SK-N-SH (cell line): ENCODE measurements at regions not wholly inside any gene's neighbourhood (a gene's known extent, or its start where the extent isn't known, plus 50 kb on each side); places are given as distances from the start of the nearest gene placed in this dataset.

Source experiments
- CTCF ChIA-PET: fragments of 300-600, 350-600 bp; formaldehyde crosslinking; extraction: SDS; loops from one replicate; lab custom pipeline; 2021; lab: Yijun Ruan, JAX
- POLR2A ChIA-PET: fragments of 350-600 bp; sonication (Branson Sonifier 250); formaldehyde crosslinking; extraction: SDS; loops from one replicate; lab custom pipeline; 2020; ENCODE audit warnings: antibody characterized with exemption, inconsistent platforms; lab: Yijun Ruan, JAX
- DNase-seq: peaks from one replicate; pipeline ENCODE4 v3.0.0; 2012
- H2AFZ ChIP-seq: fragments of 200-600 bp; sonication (generic); 2 replicates; pipeline ENCODE4 v1.8.1; 2016; ENCODE audit warnings: antibody characterized with exemption, mild to moderate bottlenecking, low read depth
- H3F3A ChIP-seq: fragments of 200-600 bp; sonication (generic); replicated peaks from 2 replicates; pipeline ENCODE3; 2016; ENCODE audit warnings: antibody characterized with exemption, mild to moderate bottlenecking; ENCODE audit not compliant: insufficient read depth
- H3K27ac ChIP-seq, 2 experiments: fragments of 200-500 bp in 1 of 2; fragments of 200-600 bp in 1 of 2; sonication (Bioruptor generic) in 1 of 2; sonication (generic), shearing (Covaris generic) in 1 of 2; 2 replicates each; pipeline versions ENCODE4 v1.5.1 to v1.6.1; 2014 to 2016; ENCODE audit warnings: low read depth in 2 of 2, inconsistent platforms in 1 of 2, low read length in 1 of 2, mild to moderate bottlenecking in 1 of 2, mixed read lengths in 1 of 2
- H3K27me3 ChIP-seq: fragments of 200-600 bp; sonication (generic), shearing (Covaris generic); 2 replicates; pipeline ENCODE4 v1.6.1; 2016; ENCODE audit warnings: mixed run types; ENCODE audit not compliant: insufficient read depth
- H3K36me3 ChIP-seq, 2 experiments: fragments of 200-500 bp in 1 of 2; fragments of 200-600 bp in 1 of 2; sonication (Bioruptor generic) in 1 of 2; sonication (generic) in 1 of 2; replicated peaks in 1 of 2; 2 replicates each; pipeline versions ENCODE3 to v1.5.1; 2014 to 2016; ENCODE audit warnings: low read length in 1 of 2, mild to moderate bottlenecking in 1 of 2; ENCODE audit not compliant: insufficient read depth in 2 of 2, control insufficient read depth in 1 of 2
- H3K4me1 ChIP-seq, 2 experiments: fragments of 200-500 bp in 1 of 2; fragments of 200-600 bp in 1 of 2; sonication (Bioruptor generic) in 1 of 2; sonication (generic), shearing (Covaris generic) in 1 of 2; 2 replicates each; pipeline versions ENCODE4 v1.5.1 to v1.6.1; 2014 to 2016; ENCODE audit warnings: low read depth in 1 of 2, low read length in 1 of 2, mixed run types in 1 of 2; ENCODE audit not compliant: insufficient read depth in 2 of 2, control insufficient read depth in 1 of 2
- H3K4me2 ChIP-seq: fragments of 200-600 bp; sonication (generic), shearing (Covaris generic); 2 replicates; pipeline ENCODE4 v1.6.1; 2017; ENCODE audit warnings: mixed run types
- H3K4me3 ChIP-seq, 2 experiments: fragments of 200-500 bp in 1 of 2; fragments of 200-600 bp in 1 of 2; sonication (Bioruptor generic) in 1 of 2; sonication (generic), shearing (Covaris generic) in 1 of 2; 2 replicates each; pipeline versions ENCODE4 v1.5.1 to v1.8.1; 2014 to 2016; ENCODE audit warnings: low read depth in 2 of 2, inconsistent platforms in 1 of 2, low read length in 1 of 2, mild to moderate bottlenecking in 1 of 2, mixed read lengths in 1 of 2, moderate library complexity in 1 of 2
- H3K79me2 ChIP-seq: fragments of 200-600 bp; sonication (generic); 2 replicates; pipeline ENCODE4 v1.8.1; 2017; ENCODE audit warnings: mild to moderate bottlenecking; ENCODE audit not compliant: insufficient read depth
- H3K9ac ChIP-seq: fragments of 200-600 bp; sonication (generic); 2 replicates; pipeline ENCODE4 v1.6.1; 2017; ENCODE audit warnings: mixed run types
- H3K9me2 ChIP-seq: fragments of 200-600 bp; sonication (generic); 2 replicates; pipeline ENCODE4 v1.6.1; 2017; ENCODE audit warnings: mixed run types
- H3K9me3 ChIP-seq: fragments of 200-600 bp; sonication (generic); 2 replicates; pipeline ENCODE4 v1.6.1; 2017; ENCODE audit warnings: mixed run types, mild to moderate bottlenecking, moderate library complexity
- H4K20me1 ChIP-seq: fragments of 200-600 bp; sonication (generic); 2 replicates; pipeline ENCODE4 v1.6.1; 2017; ENCODE audit warnings: mild to moderate bottlenecking, mixed run types; ENCODE audit not compliant: insufficient read depth
- CHD2 ChIP-seq: fragments of 150-350 bp; IDR thresholded peaks from 2 replicates; pipeline ENCODE4 v1.6.1; 2018; ENCODE audit warnings: low read length; ENCODE audit not compliant: partially characterized antibody
- CTCF ChIP-seq: fragments of 200-600 bp; sonication (generic); IDR thresholded peaks from 2 replicates; pipeline ENCODE4 v1.6.1; 2017; ENCODE audit warnings: antibody characterized with exemption, mild to moderate bottlenecking, moderate library complexity
- ELF1 ChIP-seq: IDR thresholded peaks from 2 replicates; pipeline ENCODE4 v1.4.0; 2012
- IRF3 ChIP-seq: fragments of 150-350 bp; IDR thresholded peaks from 2 replicates; pipeline ENCODE4 v1.6.1; 2016; ENCODE audit warnings: mild to moderate bottlenecking, low read depth, low read length
- JUND ChIP-seq: IDR thresholded peaks from 2 replicates; pipeline ENCODE4 v1.4.0; 2012
- MAX ChIP-seq: IDR thresholded peaks from 2 replicates; pipeline ENCODE4 v1.4.0; 2012; ENCODE audit warnings: low read depth
- MEF2A ChIP-seq: IDR thresholded peaks from 2 replicates; pipeline ENCODE4 v1.4.0; 2012; ENCODE audit warnings: low read depth, borderline replicate concordance
- MXI1 ChIP-seq: IDR thresholded peaks from 2 replicates; pipeline ENCODE4 v1.6.1; 2012; ENCODE audit warnings: mild to moderate bottlenecking, low read depth, low read length, improper control_type of control experiment
- NRF1 ChIP-seq: IDR thresholded peaks from 2 replicates; pipeline ENCODE4 v1.6.1; 2012; ENCODE audit warnings: low read depth, mild to moderate bottlenecking, low read length
- PBX3 ChIP-seq: IDR thresholded peaks from 2 replicates; pipeline ENCODE4; 2012
- RAD21 ChIP-seq: IDR thresholded peaks from 2 replicates; pipeline ENCODE4 v1.6.1; 2012; ENCODE audit warnings: mild to moderate bottlenecking, low read length
- RCOR1 ChIP-seq: fragments of 150-350 bp; IDR thresholded peaks from 2 replicates; pipeline ENCODE4 v1.6.1; 2017; ENCODE audit warnings: antibody characterized with exemption, low read length
- REST ChIP-seq: IDR thresholded peaks from 2 replicates; pipeline ENCODE4 v1.6.1; 2012; ENCODE audit warnings: mild to moderate bottlenecking, low read depth, low read length, moderate library complexity
- RFX5 ChIP-seq: IDR thresholded peaks from 2 replicates; pipeline ENCODE4 v1.6.1; 2012; ENCODE audit warnings: mild to moderate bottlenecking, improper control_type of control experiment, low read length
- RXRA ChIP-seq: IDR thresholded peaks from 2 replicates; pipeline ENCODE4 v1.4.0; 2012; ENCODE audit warnings: low read depth, mild to moderate bottlenecking, borderline replicate concordance
- SIN3A ChIP-seq: IDR thresholded peaks from 2 replicates; pipeline ENCODE4 v1.6.1; 2012; ENCODE audit warnings: low read depth, mild to moderate bottlenecking, low read length, moderate library complexity, borderline replicate concordance
- TAF1 ChIP-seq: IDR thresholded peaks from 2 replicates; pipeline ENCODE4 v1.6.1; 2012; ENCODE audit warnings: low read depth, mild to moderate bottlenecking, low read length, moderate library complexity, borderline replicate concordance
- TEAD4 ChIP-seq: IDR thresholded peaks from 2 replicates; pipeline ENCODE4 v1.4.0; 2012; ENCODE audit warnings: mild to moderate bottlenecking, borderline replicate concordance; ENCODE audit not compliant: insufficient read depth
- USF2 ChIP-seq: fragments of 150-350 bp; IDR thresholded peaks from 2 replicates; pipeline ENCODE4 v1.6.1; 2017; ENCODE audit warnings: antibody characterized with exemption, low read length, low read depth, borderline replicate concordance
- ZBTB33 ChIP-seq: IDR thresholded peaks from 2 replicates; pipeline ENCODE4 v1.4.0; 2012; ENCODE audit warnings: low read depth, borderline replicate concordance
- WGBS: methylation state at CpG from one replicate; pipeline ENCODE4 v1.1.6; 2017; ENCODE audit warnings: low lambda C conversion rate; 5-methylcytosine and 5-hydroxymethylcytosine counted together

GRCh38 chr3:79844176-79844575 is 76.4 kb upstream of the ROBO1 start:
- Histone ChIP-seq H3K27me3 (no peaks in the 10 kb centered on the region), H3K9ac (no peak overlapping the region), H3K9me3 (no peaks in the 10 kb centered on the region), H3K9me2 (no peaks in the 10 kb centered on the region), H3K4me3 (no peak overlapping the region), H3K27ac (no peak overlapping the region), H3F3A (no peaks in the 10 kb centered on the region), H4K20me1 (no peaks in the 10 kb centered on the region), H3K36me3 (no peaks in the 10 kb centered on the region), H2AFZ (no peak overlapping the region), H3K79me2 (no peaks in the 10 kb centered on the region), H3K4me1 (no peaks in the 10 kb centered on the region; a peak in 1 of 4 replicates), H3K4me2 (no peak overlapping the region)
- TF ChIP-seq TAF1 (no peak), REST (no peak), MXI1 (no peak), PBX3 (no peak), CHD2 (no peak), MEF2A (no peak), USF2 (no peak), RXRA (no peak), TEAD4 (no peak), RCOR1 (no peak), ELF1 (no peak), NRF1 (no peak), SIN3A (no peak), RFX5 (no peak), RAD21 (no peak), CTCF (no peak), ZBTB33 (no peak), JUND (no peak), IRF3 (no peak), MAX (no peak)
- WGBS: 52% methylated on average over 2 of the region's 2 CpGs
- POLR2A ChIA-PET: no interaction called here
- no peak for DNase-seq
- CTCF ChIA-PET: no interaction called here
